AG04449 (cell line): ENCODE measurements at regions not wholly inside any gene's neighbourhood (a gene's known extent, or its start where the extent isn't known, plus 50 kb on each side); places are given as distances from the start of the nearest gene placed in this dataset.

Experiments used
- CTCF ChIA-PET: fragments of 350-600 bp; formaldehyde crosslinking; extraction: SDS; loops from one replicate; lab custom pipeline; 2021; ENCODE audit warnings: antibody characterized with exemption; lab: Yijun Ruan, JAX
- POLR2A ChIA-PET: fragments of 400-600, 350-600 bp; formaldehyde crosslinking; extraction: SDS; loops from one replicate; lab custom pipeline; 2020; ENCODE audit warnings: antibody characterized with exemption, inconsistent platforms; lab: Yijun Ruan, JAX
- DNase-seq: peaks from one replicate; pipeline ENCODE4 v3.0.0-alpha.2; 2010; ENCODE audit warnings: low read depth, low spot score
- H3K4me3 ChIP-seq: 2 replicates; pipeline ENCODE4 v1.5.1; 2011; ENCODE audit warnings: low read depth, mild to moderate bottlenecking, control low read depth, low read length
- CTCF ChIP-seq: IDR thresholded peaks from one replicate; pipeline ENCODE4 v1.5.1; 2011; ENCODE audit warnings: mild to moderate bottlenecking, moderate library complexity, low read length, control low read depth, inconsistent platforms; ENCODE audit not compliant: insufficient read depth; ENCODE audit errors: missing control alignments

- no peak for DNase-seq
- ChIA-PET CTCF (interaction anchor here (1.7 kb wide), 1 partner anchor 10 kb away, joined by 17 read pairs; no protein-coding TSS in a partner anchor), POLR2A (no interaction called here)
- TF ChIP-seq CTCF: no peak
- H3K4me3 ChIP-seq: no peak overlapping the region
Measured at GRCh38 chr20:58096880-58097423, 131.5 kb downstream of the ANKRD60 start.

GRCh38 chr20:58094698-58095097 is 133.8 kb downstream of the ANKRD60 start:
- no peak overlapping the region for H3K4me3 ChIP-seq
- ChIA-PET CTCF (no interaction called here), POLR2A (no interaction called here)
- no peak for DNase-seq
- TF ChIP-seq CTCF: no peak

GRCh38 chr20:58094160-58094559 is 134.3 kb downstream of the ANKRD60 start:
- no peak for TF ChIP-seq CTCF
- CTCF ChIA-PET: no interaction called here
- POLR2A ChIA-PET: no interaction called here

GRCh38 chr20:58092871-58093270 is 135.6 kb downstream of the ANKRD60 start:
- TF ChIP-seq CTCF: no peak
- H3K4me3 ChIP-seq: no peak overlapping the region
- ChIA-PET CTCF (interaction anchor here (0.9 to 1.5 kb wide), 3 partner anchors 116 to 465 kb away, joined by 3 to 6 read pairs (median 3); no protein-coding TSS in a partner anchor), POLR2A (no interaction called here)
- no peak for DNase-seq

More at GRCh38 chr20:58094160-58094559, 134.3 kb downstream of the ANKRD60 start:
- H3K4me3 ChIP-seq: no peak overlapping the region
- DNase-seq: no peak

- POLR2A ChIA-PET: no interaction called here
- CTCF ChIA-PET: interaction anchor here (0.9 to 1.5 kb wide), 3 partner anchors 117 to 464 kb away, joined by 3 to 6 read pairs (median 3); no protein-coding TSS in a partner anchor
- no peak for TF ChIP-seq CTCF
Measured at GRCh38 chr20:58092353-58092752, 136.1 kb downstream of the ANKRD60 start.

GRCh38 chr20:58091810-58092209 is 136.6 kb downstream of the ANKRD60 start:
- DNase-seq: no peak
- H3K4me3 ChIP-seq: no peak overlapping the region
- ChIA-PET CTCF (interaction anchor here (0.9 to 1.5 kb wide), 4 partner anchors 117 to 444 kb away, joined by 3 to 6 read pairs (median 3); no protein-coding TSS in a partner anchor), POLR2A (no interaction called here)
- no peak for TF ChIP-seq CTCF

More at GRCh38 chr20:58092353-58092752, 136.1 kb downstream of the ANKRD60 start:
- DNase-seq: no peak
- no peak overlapping the region for H3K4me3 ChIP-seq
